ENCODE measurements at regions not wholly inside any gene's neighbourhood (a gene's known extent, or its start where the extent isn't known, plus 50 kb on each side); places are given as distances from the start of the nearest gene placed in this dataset.

GRCh38 chr6:150470131-150470530 lies 101.3 kb downstream of the IYD start (continued):
- TF ChIP-seq YY1 (IDR thresholded peaks at IDR 0.05; ENCODE audit: extremely low read depth, insufficient replicate concordance, low read depth, low read length) (no peak), CTCF (IDR thresholded peaks at IDR 0.05 in 2 of 3, conservative IDR thresholded peaks at IDR 0.05 in 1 of 3; ENCODE audit: borderline replicate concordance in 1 of 3, insufficient read depth in 1 of 3, low read depth in 2 of 3, low read length in 2 of 3) (no peak), ZNF274 (IDR thresholded peaks at IDR 0.05; ENCODE audit: low read depth, low read length) (no peak), FOSL1 (IDR thresholded peaks at IDR 0.05; ENCODE audit: low read depth) (no peak), MAX (IDR thresholded peaks at IDR 0.05) (no peak), POLR2A (IDR thresholded peaks at IDR 0.05; ENCODE audit: borderline replicate concordance, extremely low read depth, insufficient read depth, insufficient read length) (no peak), EGR1 (IDR thresholded peaks at IDR 0.05; ENCODE audit: low read depth) (no peak), JUND (IDR thresholded peaks at IDR 0.05) (no peak), RAD21 (IDR thresholded peaks at IDR 0.05; ENCODE audit: low read depth) (no peak), ELF1 (IDR thresholded peaks at IDR 0.05; ENCODE audit: borderline replicate concordance, low read depth) (no peak), SRF (IDR thresholded peaks at IDR 0.05; ENCODE audit: low read depth) (no peak), CBX3 (IDR thresholded peaks at IDR 0.05; ENCODE audit: low read depth) (no peak)

GRCh38 chr6:150470960-150471665 lies 102.3 kb downstream of the IYD start:
- intact Hi-C loops (cut with micrococcal nuclease), result loop anchor here (5.0 kb wide), 1 partner anchor 121 kb away; no protein-coding TSS in a partner anchor
- no peaks in the 10 kb centered on the region for H3K36me3 ChIP-seq (ENCODE audit: control insufficient read depth in 1 of 2, insufficient read depth in 2 of 2, low read length in 2 of 2)
- no peaks in the 10 kb centered on the region for H3K9me3 ChIP-seq (ENCODE audit: control insufficient read depth in 1 of 2, insufficient read depth in 1 of 2, low read depth in 1 of 2, low read length in 2 of 2)
- no peak overlapping the region for H3K4me2 ChIP-seq (ENCODE audit: low read length)
- no peak overlapping the region for H3K27ac ChIP-seq (ENCODE audit: low read depth, low read length)
- H3K4me1 ChIP-seq (ENCODE audit: control insufficient read depth in 1 of 2, insufficient read depth in 2 of 2, low read length in 2 of 2), result peaks cover 0 to 1% of the 10 kb centered on the region in 2 experiments; a peak in 2 of 4 replicates
- H3K4me3 ChIP-seq (replicated peaks in 1 of 2; ENCODE audit: low read depth in 1 of 2, low read length in 2 of 2), result no peak overlapping the region
- DNase-seq (ENCODE audit: low read depth, low spot score), result no peak
- ATAC-seq, result no peak
- H3K79me2 ChIP-seq (ENCODE audit: insufficient read depth, low read length), result no peaks in the 10 kb centered on the region
- no peak overlapping the region for H2AFZ ChIP-seq (ENCODE audit: low read depth, low read length, poor library complexity, severe bottlenecking)
- no peaks in the 10 kb centered on the region for H3K27me3 ChIP-seq (ENCODE audit: insufficient read depth, low read length)
- H3K9ac ChIP-seq (ENCODE audit: low read length), result no peak overlapping the region
- no peaks in the 10 kb centered on the region for H4K20me1 ChIP-seq (ENCODE audit: insufficient read depth)
- ChIA-PET CTCF (no interaction called here), RAD21 (ENCODE audit: low non-redundant PET in 1 of 2, low total read pairs in 2 of 2, uncharacterized antibody in 2 of 2, unreplicated experiment in 2 of 2) (no interaction called here), POLR2A (no interaction called here)
- no peak for TF ChIP-seq POLR2A (IDR thresholded peaks at IDR 0.05; ENCODE audit: borderline replicate concordance, extremely low read depth, insufficient read depth, insufficient read length)
- TF ChIP-seq EZH2phosphoT487 (IDR thresholded peaks at IDR 0.05; ENCODE audit: borderline replicate concordance), result no peak
- TF ChIP-seq CEBPB (IDR thresholded peaks at IDR 0.05; ENCODE audit: low read depth), result no peak
- BruUV-seq (replicated peaks), result no TSS peak
- no peaks in the 10 kb centered on the region for H3K9me2 ChIP-seq (ENCODE audit: insufficient read depth)
